ENCODE measurements at regions not wholly inside any gene's neighbourhood (a gene's known extent, or its start where the extent isn't known, plus 50 kb on each side); places are given as distances from the start of the nearest gene placed in this dataset.

- TF ChIP-seq TOX (CRISPR knock-in tag; IDR thresholded peaks at IDR 0.05; ENCODE audit: borderline replicate concordance) (no peak), ISL1 (CRISPR knock-in tag; IDR thresholded peaks at IDR 0.05) (no peak), PPARA (CRISPR knock-in tag; IDR thresholded peaks at IDR 0.05; ENCODE audit: borderline replicate concordance) (no peak), ZNF8 (CRISPR knock-in tag; IDR thresholded peaks at IDR 0.05) (no peak), PATZ1 (CRISPR knock-in tag; IDR thresholded peaks at IDR 0.05; ENCODE audit: borderline replicate concordance) (no peak)
Observed at GRCh38 chr4:41476310-41476885, 61.6 kb upstream of the LIMCH1 start (continued).

- TF ChIP-seq ZFP3 (CRISPR knock-in tag; IDR thresholded peaks at IDR 0.05) (no peak), TOX (CRISPR knock-in tag; IDR thresholded peaks at IDR 0.05; ENCODE audit: borderline replicate concordance) (no peak), RARB (CRISPR knock-in tag; IDR thresholded peaks at IDR 0.05) (no peak), ISL1 (CRISPR knock-in tag; IDR thresholded peaks at IDR 0.05) (no peak), ARNTL (CRISPR knock-in tag; IDR thresholded peaks at IDR 0.05; ENCODE audit: borderline replicate concordance, low read depth) (no peak), ZNF70 (CRISPR knock-in tag; IDR thresholded peaks at IDR 0.05) (no peak), CSRNP3 (CRISPR knock-in tag; IDR thresholded peaks at IDR 0.05) (no peak), ZNF8 (CRISPR knock-in tag; IDR thresholded peaks at IDR 0.05) (no peak), PATZ1 (CRISPR knock-in tag; IDR thresholded peaks at IDR 0.05; ENCODE audit: borderline replicate concordance) (no peak), SNAI2 (CRISPR knock-in tag; IDR thresholded peaks at IDR 0.05) (no peak)
- no peak for ATAC-seq
Observed at GRCh38 chr4:41477181-41477905, 60.6 kb upstream of the LIMCH1 start.

- no peak for TF ChIP-seq TSHZ2 (CRISPR knock-in tag; IDR thresholded peaks at IDR 0.05)
- no peak for TF ChIP-seq SNAI2 (CRISPR knock-in tag; IDR thresholded peaks at IDR 0.05)
- no peak for TF ChIP-seq CSDC2 (CRISPR knock-in tag; IDR thresholded peaks at IDR 0.05)
- no peak for TF ChIP-seq ARNTL (CRISPR knock-in tag; IDR thresholded peaks at IDR 0.05; ENCODE audit: borderline replicate concordance, low read depth)
- no peak for ATAC-seq
Observed at GRCh38 chr4:41478518-41478917, 59.4 kb upstream of the LIMCH1 start.

GRCh38 chr4:41480896-41481311, 57.1 kb upstream of the LIMCH1 start:
- ATAC-seq = no peak; the same call in 2 of the 3 replicates
- TF ChIP-seq TCF4 (CRISPR knock-in tag; IDR thresholded peaks at IDR 0.05; ENCODE audit: borderline replicate concordance) = peak; percentile 91
- no peak for TF ChIP-seq OSR1 (CRISPR knock-in tag; IDR thresholded peaks at IDR 0.05)
- TF ChIP-seq ISL1 (CRISPR knock-in tag; IDR thresholded peaks at IDR 0.05) = peak; percentile 78
- TF ChIP-seq SNAI2 (CRISPR knock-in tag; IDR thresholded peaks at IDR 0.05) = no peak
- no peak for TF ChIP-seq ZFP3 (CRISPR knock-in tag; IDR thresholded peaks at IDR 0.05)
- no peak for TF ChIP-seq ZNF70 (CRISPR knock-in tag; IDR thresholded peaks at IDR 0.05)
- no peak for TF ChIP-seq ESRRG (CRISPR knock-in tag; IDR thresholded peaks at IDR 0.05)
- no peak for TF ChIP-seq ZNF8 (CRISPR knock-in tag; IDR thresholded peaks at IDR 0.05)
- TF ChIP-seq ARNTL (CRISPR knock-in tag; IDR thresholded peaks at IDR 0.05; ENCODE audit: borderline replicate concordance, low read depth) = no peak
- TF ChIP-seq ZNF565 (CRISPR knock-in tag; conservative IDR thresholded peaks at IDR 0.05; ENCODE audit: low read depth) = no peak
- TF ChIP-seq BACH2 (CRISPR knock-in tag; IDR thresholded peaks at IDR 0.05; ENCODE audit: borderline replicate concordance) = no peak
- no peak for TF ChIP-seq CREB5 (CRISPR knock-in tag; IDR thresholded peaks at IDR 0.05; ENCODE audit: low read depth)
- peak; percentile 59; the same call in 1 of the 2 replicates for TF ChIP-seq TSHZ2 (CRISPR knock-in tag; IDR thresholded peaks at IDR 0.05)
- no peak for TF ChIP-seq RARB (CRISPR knock-in tag; IDR thresholded peaks at IDR 0.05)
- TF ChIP-seq PPARA (CRISPR knock-in tag; IDR thresholded peaks at IDR 0.05; ENCODE audit: borderline replicate concordance) = no peak
